Fibroblast of the aortic adventitia (primary cell): ENCODE measurements at regions not wholly inside any gene's neighbourhood (a gene's known extent, or its start where the extent isn't known, plus 50 kb on each side); places are given as distances from the start of the nearest gene placed in this dataset.

ENCODE experiments used
- DNase-seq: peaks from one replicate; pipeline ENCODE4 v3.0.0-alpha.2; 2010; ENCODE audit warnings: low read depth
- H3K4me3 ChIP-seq: 2 replicates; pipeline ENCODE4 v1.5.1; 2011; ENCODE audit warnings: low read depth, mild to moderate bottlenecking, control low read depth, low read length, moderate library complexity
- CTCF ChIP-seq: IDR thresholded peaks from 2 replicates; pipeline ENCODE4 v1.5.1; 2011; ENCODE audit warnings: mild to moderate bottlenecking, low read length, control low read depth, inconsistent platforms; ENCODE audit not compliant: insufficient read depth

DNA sequence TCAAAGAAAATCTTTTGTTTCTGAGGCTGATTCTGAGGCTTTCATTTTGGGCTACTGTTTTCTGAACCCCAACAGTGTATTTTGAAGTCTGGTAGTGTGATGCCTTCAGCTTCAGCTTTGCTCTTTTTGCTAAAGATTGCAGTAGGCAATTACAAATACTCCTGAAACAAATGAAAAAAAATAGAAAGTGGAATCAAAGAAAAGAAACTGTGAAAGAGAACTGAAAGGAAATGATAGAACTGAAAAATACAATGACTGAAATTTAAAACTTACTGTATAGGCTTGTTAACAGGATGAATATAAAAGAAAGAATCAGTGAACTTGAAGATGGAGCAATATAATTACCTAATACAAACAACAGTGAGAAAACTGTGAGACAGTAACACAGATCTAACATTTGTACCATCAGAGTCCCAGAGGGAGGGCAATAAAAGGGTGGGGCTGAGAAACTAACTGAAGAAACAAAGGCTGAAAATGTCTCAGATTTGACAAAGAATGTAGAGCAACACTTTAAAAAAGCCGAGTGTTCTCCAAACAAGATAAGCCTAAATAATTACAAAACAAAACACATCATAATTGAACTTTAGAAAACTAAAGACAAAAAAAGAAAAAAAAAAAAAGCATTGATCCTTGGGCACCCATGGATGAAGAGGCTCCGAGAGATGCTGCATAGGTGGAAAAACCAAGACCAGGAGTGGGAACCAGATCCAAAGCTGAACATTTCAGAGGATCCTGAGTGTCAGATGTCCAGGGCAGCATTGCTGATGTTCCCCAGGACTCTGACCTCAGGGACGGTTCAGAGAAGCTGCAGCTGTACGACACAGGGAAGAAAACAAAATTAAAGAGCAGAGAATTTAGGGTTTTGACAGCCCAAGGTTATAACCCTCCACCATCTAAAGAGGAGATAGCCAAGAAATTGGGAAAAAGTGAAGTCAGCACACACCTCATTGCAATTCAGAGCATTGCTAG is 223.2 kb upstream of the IGFBP3 start:
- no peak for DNase-seq
- H3K4me3 ChIP-seq = no peak overlapping the region
- TF ChIP-seq CTCF = no peak

- no peak for TF ChIP-seq CTCF
- no peak overlapping the region for H3K4me3 ChIP-seq
- DNase-seq = no peak
These were observed 222.3 kb upstream of the IGFBP3 start for GRCh38 chr7:46143421-46143820.

GRCh38 chr7:46139079-46139478 is 218.0 kb upstream of the IGFBP3 start:
- no peak for TF ChIP-seq CTCF
- H3K4me3 ChIP-seq = no peak overlapping the region
- peak; percentile 67 for DNase-seq

DNA sequence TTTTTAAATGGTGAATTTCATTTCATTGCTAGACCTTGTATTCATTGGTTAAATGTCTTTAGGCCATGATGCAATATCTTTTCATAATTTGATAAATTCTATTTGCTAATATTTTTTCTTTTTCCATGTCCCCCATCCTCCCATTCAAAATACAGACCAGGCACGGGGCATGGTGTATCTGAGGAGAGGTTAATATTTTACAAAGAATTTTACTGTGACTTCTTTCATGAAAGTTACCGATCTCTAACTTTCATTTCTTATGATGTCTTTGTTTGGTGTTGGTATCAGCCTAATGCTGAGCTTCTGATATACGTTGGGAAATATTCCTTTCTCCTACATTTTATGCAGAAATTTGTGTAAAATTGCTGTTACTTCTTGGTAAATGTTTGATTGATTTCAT is 216.7 kb upstream of the IGFBP3 start:
- DNase-seq = no peak
- TF ChIP-seq CTCF = no peak
- H3K4me3 ChIP-seq = no peak overlapping the region

DNA sequence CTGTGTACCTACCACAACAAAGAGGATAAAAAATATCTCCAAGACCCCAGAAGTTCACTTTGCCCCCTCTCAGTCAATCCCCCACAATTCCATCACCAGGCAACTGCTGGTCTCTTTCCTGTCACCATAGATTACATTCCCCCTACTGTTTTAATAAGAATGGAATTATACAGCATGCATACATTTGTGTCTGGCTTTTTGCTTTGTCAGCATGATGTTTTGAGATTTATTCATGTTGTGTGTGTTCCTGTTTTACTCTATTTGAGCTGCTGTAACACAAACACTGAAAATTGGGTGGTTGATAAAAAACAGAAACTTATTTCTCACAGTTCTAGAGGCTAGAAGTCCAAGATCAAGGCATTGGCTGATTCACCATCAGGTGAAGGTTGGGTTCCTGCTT is 214.5 kb upstream of the IGFBP3 start:
- no peak overlapping the region for H3K4me3 ChIP-seq
- no peak for DNase-seq
- no peak for TF ChIP-seq CTCF

DNA sequence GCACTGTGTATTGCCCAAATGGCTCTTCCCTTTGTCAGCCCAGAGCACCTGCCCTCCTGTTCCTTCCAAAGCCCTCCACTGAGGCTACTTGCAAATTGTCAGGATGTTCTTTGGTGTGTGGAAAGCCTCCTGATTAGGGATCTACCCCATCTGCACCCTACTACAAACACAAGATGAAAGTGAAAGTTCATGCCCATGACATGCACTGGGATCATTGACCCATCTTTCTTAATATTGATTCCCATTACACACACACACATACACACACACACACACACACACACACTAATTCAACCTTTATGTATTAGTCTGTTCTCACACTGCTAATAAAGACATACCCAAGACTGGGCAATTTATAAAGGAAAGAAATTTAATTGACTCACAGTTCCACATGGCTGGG is 213.7 kb upstream of the IGFBP3 start:
- no peak for TF ChIP-seq CTCF
- DNase-seq = no peak
- no peak overlapping the region for H3K4me3 ChIP-seq
